ENCODE measurements at regions not wholly inside any gene's neighbourhood (a gene's known extent, or its start where the extent isn't known, plus 50 kb on each side); places are given as distances from the start of the nearest gene placed in this dataset.

DNA sequence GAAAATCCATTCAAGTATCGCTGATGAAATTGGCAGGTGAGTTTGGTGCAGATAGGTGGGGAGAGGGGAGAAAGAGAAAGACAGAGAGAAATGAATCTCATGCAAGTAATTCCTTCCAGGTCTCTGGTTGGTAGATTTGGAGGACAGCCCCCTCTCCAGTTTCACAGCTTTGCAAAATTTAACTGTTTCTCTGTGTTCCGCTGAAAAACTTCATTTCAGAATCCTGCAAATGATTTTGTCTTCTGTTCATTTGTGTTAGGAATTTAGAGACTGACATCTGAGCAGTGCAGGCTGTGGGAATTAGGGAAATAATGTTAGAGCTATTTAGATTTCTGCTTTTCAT lies 328.5 kb downstream of the FBXW7 start:
- 73 to 83% methylated on average over 2 of the region's 2 CpGs for WGBS, 2 donors
- no peaks in the 10 kb centered on the region for H3K36me3 ChIP-seq
- intact Hi-C loops (cut with DNase I) = no loop called here
- no peak for DNase-seq
- no peak overlapping the region for H3K27ac ChIP-seq
- TF ChIP-seq, protein P1, sequence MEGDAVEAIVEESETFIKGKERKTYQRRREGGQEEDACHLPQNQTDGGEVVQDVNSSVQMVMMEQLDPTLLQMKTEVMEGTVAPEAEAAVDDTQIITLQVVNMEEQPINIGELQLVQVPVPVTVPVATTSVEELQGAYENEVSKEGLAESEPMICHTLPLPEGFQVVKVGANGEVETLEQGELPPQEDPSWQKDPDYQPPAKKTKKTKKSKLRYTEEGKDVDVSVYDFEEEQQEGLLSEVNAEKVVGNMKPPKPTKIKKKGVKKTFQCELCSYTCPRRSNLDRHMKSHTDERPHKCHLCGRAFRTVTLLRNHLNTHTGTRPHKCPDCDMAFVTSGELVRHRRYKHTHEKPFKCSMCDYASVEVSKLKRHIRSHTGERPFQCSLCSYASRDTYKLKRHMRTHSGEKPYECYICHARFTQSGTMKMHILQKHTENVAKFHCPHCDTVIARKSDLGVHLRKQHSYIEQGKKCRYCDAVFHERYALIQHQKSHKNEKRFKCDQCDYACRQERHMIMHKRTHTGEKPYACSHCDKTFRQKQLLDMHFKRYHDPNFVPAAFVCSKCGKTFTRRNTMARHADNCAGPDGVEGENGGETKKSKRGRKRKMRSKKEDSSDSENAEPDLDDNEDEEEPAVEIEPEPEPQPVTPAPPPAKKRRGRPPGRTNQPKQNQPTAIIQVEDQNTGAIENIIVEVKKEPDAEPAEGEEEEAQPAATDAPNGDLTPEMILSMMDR (IDR thresholded peaks at IDR 0.05) = no peak
- no peak for TF ChIP-seq POLR2A (IDR thresholded peaks at IDR 0.05)
- no peaks in the 10 kb centered on the region for H3K27me3 ChIP-seq
- H3K4me3 ChIP-seq = no peak overlapping the region
- H3K9me3 ChIP-seq = no peaks in the 10 kb centered on the region
- no peaks in the 10 kb centered on the region for H3K4me1 ChIP-seq

DNA sequence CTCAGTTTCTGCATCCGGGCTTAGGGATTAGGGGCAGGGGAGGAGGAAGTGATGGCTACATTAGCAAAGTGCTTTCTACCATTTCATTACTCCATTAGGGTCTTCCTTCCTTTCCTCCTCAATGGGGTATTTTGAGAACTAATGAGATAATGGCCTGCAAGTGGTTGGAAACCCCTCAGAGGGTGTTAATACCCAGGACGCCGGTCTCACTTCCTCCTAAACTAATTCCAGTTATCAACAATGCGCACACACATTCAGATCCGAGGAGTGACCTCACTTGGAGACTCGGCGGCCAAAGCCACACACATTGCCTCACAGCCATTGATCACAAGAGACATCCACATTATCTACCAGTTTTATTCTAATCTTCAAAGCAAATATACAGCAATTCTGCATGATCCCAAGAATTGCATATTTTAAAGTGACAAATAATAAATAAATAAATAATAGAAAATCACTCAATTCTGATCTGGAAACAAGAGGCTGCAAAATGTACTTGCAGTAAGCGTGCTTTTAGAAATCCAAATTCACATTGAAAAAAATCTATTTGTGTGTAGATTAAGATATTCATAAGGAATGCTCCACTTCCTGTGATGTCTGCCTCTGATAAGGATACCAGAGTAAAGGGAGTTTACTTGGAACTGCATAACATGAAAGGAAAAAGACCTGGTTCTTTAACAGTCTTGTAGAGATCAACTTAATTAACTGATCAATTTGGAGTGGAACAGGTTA lies 329.1 kb downstream of the FBXW7 start:
- intact Hi-C loops (cut with DNase I) = no loop called here
- H3K36me3 ChIP-seq = no peaks in the 10 kb centered on the region
- TF ChIP-seq, protein P1 (IDR thresholded peaks at IDR 0.05) = no peak
- no peak for TF ChIP-seq POLR2A (IDR thresholded peaks at IDR 0.05)

DNA sequence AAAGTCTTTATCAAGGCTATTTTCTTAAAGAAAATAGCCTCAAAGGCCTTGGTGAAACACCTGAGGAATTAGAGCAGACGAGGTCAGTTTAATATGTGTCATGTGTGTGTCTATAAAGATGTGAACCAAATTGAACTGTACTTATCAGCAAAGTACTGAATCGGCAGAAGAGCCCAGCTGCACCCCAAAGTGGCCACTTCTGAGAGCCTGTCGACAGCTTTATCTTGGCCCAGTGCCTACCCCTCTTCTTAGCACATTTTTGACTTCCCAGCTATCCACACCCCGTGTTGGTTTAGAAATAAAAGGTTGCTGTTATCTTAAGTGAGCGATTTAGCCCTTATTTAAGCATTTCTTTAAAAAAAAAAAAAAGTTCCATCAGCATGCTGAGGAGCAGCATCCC lies 329.7 kb downstream of the FBXW7 start:
- no peaks in the 10 kb centered on the region for H3K9me3 ChIP-seq
- no peak overlapping the region for H3K4me3 ChIP-seq
- 64 to 75% methylated on average over 5 of the region's 5 CpGs for WGBS, 2 donors
- no peak for DNase-seq
- H3K27me3 ChIP-seq = no peaks in the 10 kb centered on the region
- TF ChIP-seq, protein P1 (IDR thresholded peaks at IDR 0.05) = no peak
- no peak for TF ChIP-seq POLR2A (IDR thresholded peaks at IDR 0.05)
- intact Hi-C loops (cut with DNase I) = no loop called here
- no peak overlapping the region for H3K27ac ChIP-seq
- H3K36me3 ChIP-seq = no peaks in the 10 kb centered on the region
- no peaks in the 10 kb centered on the region for H3K4me1 ChIP-seq

More for the DNA sequence above, 329.1 kb downstream of the FBXW7 start:
- no peaks in the 10 kb centered on the region for H3K27me3 ChIP-seq
- no peaks in the 10 kb centered on the region for H3K9me3 ChIP-seq
- 66 to 80% methylated on average over 7 to 8 of the region's 8 CpGs for WGBS, 2 donors
- H3K4me1 ChIP-seq = no peaks in the 10 kb centered on the region
- no peak overlapping the region for H3K4me3 ChIP-seq
- no peak overlapping the region for H3K27ac ChIP-seq
- no peak for DNase-seq

DNA sequence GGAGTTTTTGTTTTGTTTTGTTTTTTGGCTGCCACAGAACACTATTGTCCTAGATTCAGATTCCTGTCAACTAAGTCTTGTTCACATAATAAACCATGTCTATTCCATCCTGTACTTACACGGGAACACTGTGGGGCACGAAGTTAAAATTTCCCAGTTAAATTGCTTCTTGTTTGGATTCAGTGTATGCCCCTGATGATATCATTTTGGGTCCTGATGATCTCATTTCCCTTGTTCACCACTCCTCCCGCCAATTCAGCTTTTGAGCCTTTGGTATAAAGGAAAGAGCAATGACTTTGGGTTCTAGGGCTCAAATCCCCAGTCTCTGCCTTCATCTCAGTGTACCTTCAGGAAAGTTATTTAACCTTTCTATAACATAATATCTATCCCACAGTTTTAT lies 333.5 kb downstream of the FBXW7 start:
- H3K27me3 ChIP-seq = no peaks in the 10 kb centered on the region
- no peak overlapping the region for H3K4me3 ChIP-seq
- H3K36me3 ChIP-seq = no peaks in the 10 kb centered on the region
- DNase-seq = no peak
- intact Hi-C loops (cut with DNase I) = no loop called here
- WGBS, 2 donors = 63 to 72% methylated on average over 3 of the region's 3 CpGs
- peaks cover 0 to 2% (median under 1%) of the 10 kb centered on the region in 3 donors for H3K4me1 ChIP-seq
- no peak overlapping the region for H3K27ac ChIP-seq
- no peak for TF ChIP-seq POLR2A (IDR thresholded peaks at IDR 0.05)
- TF ChIP-seq, protein P1 (IDR thresholded peaks at IDR 0.05) = no peak
- no peaks in the 10 kb centered on the region for H3K9me3 ChIP-seq

DNA sequence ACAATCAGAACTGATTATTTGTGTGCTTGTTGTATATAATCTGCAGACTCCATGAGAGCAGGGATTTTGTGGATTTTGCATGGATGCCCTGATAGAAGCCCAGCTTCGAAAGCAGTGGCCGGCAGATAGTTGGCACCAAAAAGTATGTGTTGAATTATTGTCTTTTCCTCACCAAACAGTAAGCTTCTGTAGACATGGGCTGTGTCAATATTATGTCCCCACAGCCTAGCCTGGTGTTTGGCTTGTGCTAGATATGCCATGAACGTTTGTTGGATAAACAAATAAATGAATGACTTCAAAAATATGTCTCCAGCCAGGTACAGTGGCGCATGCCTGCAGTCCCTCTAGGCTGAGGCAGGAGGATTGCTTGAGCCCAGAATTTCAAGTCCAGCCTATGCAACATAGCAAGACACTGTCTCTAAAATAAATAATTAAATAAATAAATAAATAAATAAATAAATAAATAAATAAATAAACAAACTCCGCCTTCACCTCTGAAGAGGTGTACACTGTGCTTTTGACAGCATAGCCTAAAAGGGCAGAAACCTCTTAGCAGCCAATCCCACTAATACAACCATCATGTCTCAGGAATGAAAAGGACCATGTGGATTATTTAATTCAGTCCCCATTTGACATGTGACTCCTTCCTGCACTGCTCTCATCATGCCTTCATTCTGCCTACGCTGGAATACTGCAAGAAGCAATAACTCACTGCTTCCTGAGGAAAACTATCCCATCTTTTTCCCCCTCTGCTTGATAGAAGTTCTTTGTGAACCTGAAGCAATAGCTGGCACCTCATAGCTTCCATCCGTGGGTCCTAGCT lies 335.2 kb downstream of the FBXW7 start:
- no peak overlapping the region for H3K4me3 ChIP-seq
- no peaks in the 10 kb centered on the region for H3K36me3 ChIP-seq
- DNase-seq = no peak
- 73 to 78% methylated on average over 5 to 7 of the region's 7 CpGs for WGBS, 2 donors
- no peaks in the 10 kb centered on the region for H3K9me3 ChIP-seq
- H3K27me3 ChIP-seq = no peaks in the 10 kb centered on the region
- intact Hi-C loops (cut with DNase I) = no loop called here
- H3K27ac ChIP-seq = no peak overlapping the region
- TF ChIP-seq, protein P1 (IDR thresholded peaks at IDR 0.05) = no peak
- TF ChIP-seq POLR2A (IDR thresholded peaks at IDR 0.05) = no peak
- H3K4me1 ChIP-seq = peaks cover 7 to 9% (median 8%) of the 10 kb centered on the region in 3 donors

Data from esophagus squamous epithelium (tissue), 5 donors.